Right lobe of liver (tissue), 6 donors: ENCODE measurements at regions not wholly inside any gene's neighbourhood (a gene's known extent, or its start where the extent isn't known, plus 50 kb on each side); places are given as distances from the start of the nearest gene placed in this dataset.

Source experiments
- ATAC-seq, 4 donors: fragments of 200-7000 bp; cut with Tn5 transposase; one replicate each; pipeline ENCODE4 v1.9.1; 2020; ENCODE audit warnings: mild to moderate bottlenecking in 4 of 4, moderate library complexity in 4 of 4
- DNase-seq, 3 donors: peaks; one replicate each; pipeline ENCODE4 v3.0.0-alpha.2; 2020
- H3K27ac ChIP-seq, 3 donors: fragments of 200-600 bp; one replicate each; pipeline ENCODE4 v1.8.0; 2022
- H3K27me3 ChIP-seq, 2 donors: fragments of 200-600 bp; one replicate each; pipeline ENCODE4 v1.8.0; 2022
- H3K36me3 ChIP-seq, 4 donors: fragments of 200-600 bp; sonication (generic) in 1 of 4; one replicate each; pipeline versions ENCODE4 v1.5.1 to v1.8.0; 2017 to 2022; ENCODE audit warnings: control low read depth in 1 of 4
- H3K4me1 ChIP-seq, 4 donors: fragments of 200-600 bp; sonication (generic) in 1 of 4; one replicate each; pipeline versions ENCODE4 v1.5.1 to v1.8.0; 2017 to 2022; ENCODE audit warnings: control low read depth in 1 of 4
- H3K4me3 ChIP-seq, 3 donors: fragments of 200-600 bp; one replicate each; pipeline ENCODE4 v1.8.0; 2022
- H3K9me3 ChIP-seq, 4 donors: fragments of 200-600 bp; sonication (generic) in 1 of 4; one replicate each; pipeline versions ENCODE4 v1.5.1 to v1.8.0; 2017 to 2022; ENCODE audit warnings: control low read depth in 1 of 4
- POLR2A ChIP-seq: fragments of 450-650 bp; IDR thresholded peaks from one replicate; pipeline ENCODE4 v1.6.1; 2017; ENCODE audit warnings: antibody characterized with exemption, mild to moderate bottlenecking
- WGBS: methylation state at CpG from one replicate; pipeline ENCODE4 v1.1.6; 2018; ENCODE audit warnings: low coverage, low lambda C conversion rate; ENCODE audit not compliant: insufficient coverage; ENCODE audit errors: missing lambda C conversion rate; 5-methylcytosine and 5-hydroxymethylcytosine counted together
- intact Hi-C, 2 donors: fragments of 100-400 bp; cut with DNase I; formaldehyde crosslinking; loops; one replicate each; pipeline versions ENCODE4 v1.11.2 to v1.14.1; 2022
- TF ChIP-seq, protein P1 (sequence below), 4 donors: fragments of 200-600 bp in 3 of 4; fragments of 450-650 bp in 1 of 4; IDR thresholded peaks; one replicate each; pipeline versions ENCODE4 v1.5.1 to v1.8.0; 2016 to 2022; ENCODE audit warnings: antibody characterized with exemption in 4 of 4, mild to moderate bottlenecking in 2 of 4
- donor health status: DM: no; HTN: yes; CAD: no.
- donor health status: DM: no; HTN: no; CAD: no.
- donor health status: DM: no; HTN: no; CAD: no.
- donor health status: DM: no; HTN: yes; CAD: no.
- donor health status: DM: no; HTN: yes; CAD: no.

DNA sequence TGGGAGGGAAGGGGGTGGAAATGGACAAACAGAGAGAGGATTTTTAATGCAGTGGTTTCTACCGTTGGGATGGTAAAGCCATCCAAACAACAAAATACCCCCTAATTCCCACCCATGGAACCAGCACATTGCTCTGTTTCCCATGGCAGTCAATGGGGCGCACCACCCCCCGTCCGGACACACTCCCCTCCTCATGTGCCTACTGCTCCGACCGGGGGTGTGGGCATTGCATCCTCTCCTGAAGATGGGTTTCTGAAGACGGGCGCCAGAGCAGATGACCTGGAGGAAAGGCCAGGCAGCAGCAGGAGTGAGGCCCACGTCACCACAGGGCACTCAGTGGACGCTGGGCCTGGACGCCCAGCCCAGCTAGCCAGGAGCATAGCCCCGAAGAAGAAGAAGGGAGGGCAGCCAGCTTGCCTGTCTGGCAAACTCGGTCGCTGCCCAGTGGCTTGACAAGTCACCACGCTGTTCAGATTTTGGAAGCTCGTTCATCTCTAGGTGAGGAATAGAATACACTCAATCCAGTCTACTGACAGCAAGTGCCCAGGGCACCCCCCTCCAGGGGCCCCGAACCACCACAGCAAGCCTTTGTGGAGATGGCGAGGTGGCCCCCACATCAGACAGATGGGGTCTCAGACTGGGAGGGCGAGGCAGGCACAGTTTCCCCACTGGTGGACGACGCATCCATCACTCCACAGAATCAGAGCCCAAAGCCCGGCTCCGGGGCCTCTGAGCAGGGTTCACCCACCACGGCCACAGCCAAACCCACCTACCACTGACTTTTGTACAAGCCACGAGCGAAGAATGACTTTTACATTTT lies 296.2 kb upstream of the SALL3 start:
- no peaks in the 10 kb centered on the region for H3K4me1 ChIP-seq
- no peak overlapping the region for H3K4me3 ChIP-seq
- no peak overlapping the region for H3K27ac ChIP-seq
- H3K36me3 ChIP-seq, result no peaks in the 10 kb centered on the region
- no peaks in the 10 kb centered on the region for H3K9me3 ChIP-seq
- DNase-seq, result no peak
- H3K27me3 ChIP-seq, result no peaks in the 10 kb centered on the region
- TF ChIP-seq, protein P1, sequence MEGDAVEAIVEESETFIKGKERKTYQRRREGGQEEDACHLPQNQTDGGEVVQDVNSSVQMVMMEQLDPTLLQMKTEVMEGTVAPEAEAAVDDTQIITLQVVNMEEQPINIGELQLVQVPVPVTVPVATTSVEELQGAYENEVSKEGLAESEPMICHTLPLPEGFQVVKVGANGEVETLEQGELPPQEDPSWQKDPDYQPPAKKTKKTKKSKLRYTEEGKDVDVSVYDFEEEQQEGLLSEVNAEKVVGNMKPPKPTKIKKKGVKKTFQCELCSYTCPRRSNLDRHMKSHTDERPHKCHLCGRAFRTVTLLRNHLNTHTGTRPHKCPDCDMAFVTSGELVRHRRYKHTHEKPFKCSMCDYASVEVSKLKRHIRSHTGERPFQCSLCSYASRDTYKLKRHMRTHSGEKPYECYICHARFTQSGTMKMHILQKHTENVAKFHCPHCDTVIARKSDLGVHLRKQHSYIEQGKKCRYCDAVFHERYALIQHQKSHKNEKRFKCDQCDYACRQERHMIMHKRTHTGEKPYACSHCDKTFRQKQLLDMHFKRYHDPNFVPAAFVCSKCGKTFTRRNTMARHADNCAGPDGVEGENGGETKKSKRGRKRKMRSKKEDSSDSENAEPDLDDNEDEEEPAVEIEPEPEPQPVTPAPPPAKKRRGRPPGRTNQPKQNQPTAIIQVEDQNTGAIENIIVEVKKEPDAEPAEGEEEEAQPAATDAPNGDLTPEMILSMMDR (IDR thresholded peaks at IDR 0.05), result no peak
- no peak for TF ChIP-seq POLR2A
- intact Hi-C loops, result no loop called here
- 64% methylated on average over 6 of the region's 26 CpGs for WGBS
- no peak for ATAC-seq

DNA sequence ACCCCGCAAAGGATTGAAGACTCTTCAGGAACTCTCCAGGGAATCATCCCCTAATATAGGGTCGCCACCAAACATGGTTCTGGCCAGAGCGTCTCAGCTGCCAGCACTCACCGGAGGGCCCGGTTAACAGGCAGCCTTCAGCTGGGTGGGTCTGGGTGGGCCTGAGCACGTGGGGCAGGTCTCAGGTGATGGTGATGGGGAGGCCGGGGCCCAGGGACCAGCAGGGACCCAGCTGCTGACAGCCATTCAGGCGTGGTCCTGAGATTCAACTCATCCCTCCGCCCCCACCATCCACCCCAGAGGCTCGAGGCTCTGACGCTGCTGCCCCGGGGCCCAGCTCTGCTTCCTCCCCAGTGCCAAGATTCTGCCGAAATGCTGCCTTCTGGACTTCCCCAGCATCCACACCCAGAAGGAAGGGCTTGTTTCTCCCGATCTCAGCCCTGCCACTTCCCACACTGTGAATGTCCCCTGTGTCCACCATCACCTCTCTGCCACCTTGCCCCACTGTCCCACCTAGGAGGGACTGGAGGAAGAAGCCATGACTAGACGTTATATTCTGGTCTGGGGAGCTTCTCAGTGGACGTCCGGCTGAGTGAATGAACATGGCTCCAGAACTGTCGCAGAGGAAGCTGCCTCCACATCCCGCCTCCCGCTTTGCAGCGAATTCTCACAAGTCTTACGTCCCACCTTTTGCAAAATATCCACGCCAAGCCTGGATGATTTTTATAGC lies 294.2 kb upstream of the SALL3 start:
- Histone ChIP-seq H3K4me3 (no peak overlapping the region), H3K27me3 (no peaks in the 10 kb centered on the region), H3K36me3 (no peaks in the 10 kb centered on the region), H3K9me3 (no peaks in the 10 kb centered on the region), H3K27ac (no peak overlapping the region), H3K4me1 (no peaks in the 10 kb centered on the region)
- WGBS, result 62% methylated on average over 15 of the region's 23 CpGs
- ATAC-seq (no peak), DNase-seq (no peak)
- intact Hi-C loops, result no loop called here
- no peak for TF ChIP-seq POLR2A
- TF ChIP-seq, protein P1 (IDR thresholded peaks at IDR 0.05), result no peak

DNA sequence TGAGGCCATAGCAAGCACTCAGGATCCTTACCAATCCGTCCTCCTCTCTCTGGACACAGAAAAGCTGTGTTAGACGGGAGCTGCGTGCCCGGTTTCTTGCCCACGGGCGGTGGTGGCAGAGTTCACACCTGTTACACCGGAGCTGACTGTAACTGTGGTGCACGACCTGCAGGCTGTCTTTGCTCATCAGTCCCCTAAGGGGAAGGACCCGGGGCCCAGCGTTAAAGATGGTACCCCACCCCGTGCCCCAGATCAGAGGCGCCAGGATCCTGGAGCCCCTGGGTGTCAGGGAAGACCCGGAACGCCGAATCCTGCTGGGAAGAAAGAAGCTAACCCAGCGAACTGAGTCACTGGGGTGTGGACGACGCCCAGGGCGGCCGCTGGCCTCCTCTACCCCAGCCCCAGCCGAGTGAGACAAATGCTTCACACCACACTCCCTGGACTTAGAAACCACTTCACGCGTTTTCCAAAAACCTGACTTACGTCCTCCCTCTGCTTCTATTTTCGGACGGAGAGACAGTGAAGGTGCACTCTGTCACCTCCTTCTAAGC lies 293.6 kb upstream of the SALL3 start:
- Histone ChIP-seq H3K4me3 (no peak overlapping the region), H3K27me3 (no peaks in the 10 kb centered on the region), H3K9me3 (no peaks in the 10 kb centered on the region), H3K27ac (no peak overlapping the region), H3K4me1 (no peaks in the 10 kb centered on the region), H3K36me3 (no peaks in the 10 kb centered on the region)
- no peak for TF ChIP-seq POLR2A
- TF ChIP-seq, protein P1 (IDR thresholded peaks at IDR 0.05), result no peak
- DNase-seq (no peak), ATAC-seq (no peak)
- 50% methylated on average over 14 of the region's 26 CpGs for WGBS
- intact Hi-C loops, result no loop called here

DNA sequence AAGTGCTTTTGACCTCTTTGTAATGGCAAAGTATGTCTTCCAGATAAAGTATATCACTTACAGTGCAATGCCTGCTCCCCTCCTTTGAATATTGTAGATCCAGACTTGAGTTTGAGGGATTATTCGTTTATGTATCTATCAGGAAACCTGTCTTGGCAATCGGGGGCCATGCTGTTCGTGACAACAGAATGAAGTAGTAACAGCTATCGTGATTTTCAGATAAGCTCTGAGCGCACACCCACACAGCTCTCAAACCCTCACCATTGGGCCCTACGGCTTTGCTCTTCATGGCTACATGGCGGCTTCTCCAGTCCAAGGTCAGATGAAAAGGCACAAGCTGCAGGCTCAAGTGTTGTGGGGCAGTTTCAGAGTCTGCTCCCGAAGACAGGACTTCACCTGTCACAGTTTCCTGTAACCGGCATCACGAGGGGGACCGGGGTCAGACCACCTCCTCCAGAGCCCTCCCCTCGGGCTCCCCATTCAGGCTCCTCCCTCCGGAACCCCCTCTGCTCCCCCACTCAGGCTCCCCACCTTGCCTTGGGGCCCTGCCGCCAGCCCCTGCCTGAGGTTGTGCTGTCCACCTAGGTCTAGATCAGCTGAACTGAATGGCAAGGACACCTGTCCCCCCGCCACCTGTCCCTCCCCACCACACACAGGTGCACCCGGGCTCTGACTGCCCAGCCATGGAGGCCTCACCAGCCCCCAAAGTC lies 292.5 kb upstream of the SALL3 start:
- intact Hi-C loops, result no loop called here
- DNase-seq (no peak), ATAC-seq (peak in 1 of 4 donors; percentile 23)

More for the DNA sequence above, 292.5 kb upstream of the SALL3 start:
- Histone ChIP-seq H3K36me3 (no peaks in the 10 kb centered on the region), H3K9me3 (no peaks in the 10 kb centered on the region), H3K4me3 (no peak overlapping the region), H3K4me1 (no peaks in the 10 kb centered on the region), H3K27me3 (no peaks in the 10 kb centered on the region), H3K27ac (no peak overlapping the region)
- 68% methylated on average over 9 of the region's 16 CpGs for WGBS
- no peak for TF ChIP-seq POLR2A
- TF ChIP-seq, protein P1 (IDR thresholded peaks at IDR 0.05), result no peak
